Duodenal mucosa (tissue), 2 donors: ENCODE measurements at regions not wholly inside any gene's neighbourhood (a gene's known extent, or its start where the extent isn't known, plus 50 kb on each side); places are given as distances from the start of the nearest gene placed in this dataset.

Experiments
- H3K27ac ChIP-seq: one replicate; pipeline ENCODE4 v1.7.0; 2013; ENCODE audit warnings: low read depth, low read length
- H3K27me3 ChIP-seq, 2 donors: one replicate each; pipeline ENCODE4 v1.7.0; 2013; ENCODE audit warnings: low read length in 2 of 2, control low read depth in 1 of 2; ENCODE audit not compliant: insufficient read depth in 2 of 2, control insufficient read depth in 1 of 2
- H3K36me3 ChIP-seq, 2 donors: one replicate each; pipeline ENCODE4 v1.7.0; 2013; ENCODE audit warnings: low read length in 2 of 2, control low read depth in 1 of 2; ENCODE audit not compliant: insufficient read depth in 2 of 2, control insufficient read depth in 1 of 2
- H3K4me1 ChIP-seq, 2 donors: one replicate each; pipeline ENCODE4 v1.7.0; 2013; ENCODE audit warnings: low read length in 2 of 2, control low read depth in 1 of 2; ENCODE audit not compliant: insufficient read depth in 2 of 2, control insufficient read depth in 1 of 2
- H3K4me3 ChIP-seq, 2 donors: one replicate each; pipeline ENCODE4 v1.7.0; 2013; ENCODE audit warnings: low read length in 2 of 2, low read depth in 1 of 2
- H3K9ac ChIP-seq, 2 donors: one replicate each; pipeline ENCODE4 v1.7.0; 2013; ENCODE audit warnings: low read length in 2 of 2, low read depth in 1 of 2
- H3K9me3 ChIP-seq, 2 donors: one replicate each; pipeline ENCODE4 v1.7.0; 2013; ENCODE audit warnings: low read length in 2 of 2, control low read depth in 1 of 2; ENCODE audit not compliant: control insufficient read depth in 1 of 2

- Histone ChIP-seq H3K27me3 (no peaks in the 10 kb centered on the region), H3K4me1 (no peaks in the 10 kb centered on the region), H3K27ac (no peak overlapping the region), H3K36me3 (no peaks in the 10 kb centered on the region), H3K4me3 (no peak overlapping the region), H3K9me3 (no peaks in the 10 kb centered on the region), H3K9ac (no peak overlapping the region)
Measured at GRCh38 chr3:24843955-24844354, 349.3 kb upstream of the THRB start.

- no peaks in the 10 kb centered on the region for H3K36me3 ChIP-seq
Measured at GRCh38 chr3:24845524-24846155, 351.0 kb upstream of the THRB start.

GRCh38 chr3:24846286-24846860 is 351.7 kb upstream of the THRB start:
- no peak overlapping the region for H3K27ac ChIP-seq
- no peak overlapping the region for H3K9ac ChIP-seq
- no peaks in the 10 kb centered on the region for H3K27me3 ChIP-seq
- H3K9me3 ChIP-seq = no peaks in the 10 kb centered on the region
- no peak overlapping the region for H3K4me3 ChIP-seq
- no peaks in the 10 kb centered on the region for H3K4me1 ChIP-seq
- no peaks in the 10 kb centered on the region for H3K36me3 ChIP-seq

More at GRCh38 chr3:24845524-24846155, 351.0 kb upstream of the THRB start:
- Histone ChIP-seq H3K9me3 (no peaks in the 10 kb centered on the region), H3K27me3 (no peaks in the 10 kb centered on the region), H3K4me3 (no peak overlapping the region), H3K4me1 (no peaks in the 10 kb centered on the region), H3K27ac (no peak overlapping the region), H3K9ac (no peak overlapping the region)

- no peak overlapping the region for H3K9ac ChIP-seq
- no peaks in the 10 kb centered on the region for H3K36me3 ChIP-seq
- no peaks in the 10 kb centered on the region for H3K9me3 ChIP-seq
- H3K4me1 ChIP-seq = no peaks in the 10 kb centered on the region
- no peak overlapping the region for H3K27ac ChIP-seq
- H3K4me3 ChIP-seq = no peak overlapping the region
- H3K27me3 ChIP-seq = no peaks in the 10 kb centered on the region
Measured at GRCh38 chr3:24850245-24850644, 355.6 kb upstream of the THRB start.

GRCh38 chr3:24853685-24854490 is 359.2 kb upstream of the THRB start:
- no peak overlapping the region for H3K9ac ChIP-seq
- no peaks in the 10 kb centered on the region for H3K36me3 ChIP-seq
- no peaks in the 10 kb centered on the region for H3K27me3 ChIP-seq
- H3K4me1 ChIP-seq = no peaks in the 10 kb centered on the region
- H3K27ac ChIP-seq = no peak overlapping the region
- H3K4me3 ChIP-seq = no peak overlapping the region
- no peaks in the 10 kb centered on the region for H3K9me3 ChIP-seq

- H3K4me1 ChIP-seq = no peaks in the 10 kb centered on the region
- no peak overlapping the region for H3K9ac ChIP-seq
- no peaks in the 10 kb centered on the region for H3K9me3 ChIP-seq
- no peaks in the 10 kb centered on the region for H3K27me3 ChIP-seq
- no peak overlapping the region for H3K4me3 ChIP-seq
- H3K27ac ChIP-seq = no peak overlapping the region
- H3K36me3 ChIP-seq = no peaks in the 10 kb centered on the region
Measured at GRCh38 chr3:24854748-24855147, 360.1 kb upstream of the THRB start.

- H3K9ac ChIP-seq = no peak overlapping the region
- no peak overlapping the region for H3K27ac ChIP-seq
- no peaks in the 10 kb centered on the region for H3K4me1 ChIP-seq
- no peaks in the 10 kb centered on the region for H3K27me3 ChIP-seq
- no peaks in the 10 kb centered on the region for H3K36me3 ChIP-seq
- H3K4me3 ChIP-seq = no peak overlapping the region
- no peaks in the 10 kb centered on the region for H3K9me3 ChIP-seq
Measured at GRCh38 chr3:24857945-24858344, 363.3 kb upstream of the THRB start.

- Histone ChIP-seq H3K9ac (no peak overlapping the region), H3K27me3 (no peaks in the 10 kb centered on the region), H3K9me3 (no peaks in the 10 kb centered on the region), H3K27ac (no peak overlapping the region), H3K4me3 (no peak overlapping the region), H3K4me1 (no peaks in the 10 kb centered on the region), H3K36me3 (no peaks in the 10 kb centered on the region)
Measured at GRCh38 chr3:24863215-24863614, 368.6 kb upstream of the THRB start.

- H3K27ac ChIP-seq = no peak overlapping the region
- H3K9me3 ChIP-seq = no peaks in the 10 kb centered on the region
- H3K36me3 ChIP-seq = no peaks in the 10 kb centered on the region
- H3K9ac ChIP-seq = no peak overlapping the region
- no peak overlapping the region for H3K4me3 ChIP-seq
- H3K27me3 ChIP-seq = no peaks in the 10 kb centered on the region
- no peaks in the 10 kb centered on the region for H3K4me1 ChIP-seq
Measured at GRCh38 chr3:24867783-24868182, 373.1 kb upstream of the THRB start.

- Histone ChIP-seq H3K4me1 (no peaks in the 10 kb centered on the region), H3K27ac (no peak overlapping the region), H3K27me3 (no peaks in the 10 kb centered on the region), H3K9ac (no peak overlapping the region), H3K4me3 (no peak overlapping the region), H3K9me3 (no peaks in the 10 kb centered on the region), H3K36me3 (no peaks in the 10 kb centered on the region)
Measured at GRCh38 chr3:24881239-24881638, 386.6 kb upstream of the THRB start.
